ENCODE measurements at regions not wholly inside any gene's neighbourhood (a gene's known extent, or its start where the extent isn't known, plus 50 kb on each side); places are given as distances from the start of the nearest gene placed in this dataset.

GRCh38 chr13:74306496-74306895 is 172.3 kb upstream of the KLF12 start:
- no peak overlapping the region for H3K27ac ChIP-seq (ENCODE audit: low read length)
- no peaks in the 10 kb centered on the region for H3K4me1 ChIP-seq (ENCODE audit: control insufficient read depth, insufficient read depth, low read length)
- no peak overlapping the region for H3K4me3 ChIP-seq (ENCODE audit: low read depth in 2 of 2, low read length in 2 of 2)
- BruUV-seq (replicated peaks): no TSS peak
- in situ Hi-C loops (cut with HindIII; ENCODE audit: low pct_unique_long_range_greater_than_20kb, low sequenced_read_pairs): no loop called here
- DNase-seq (ENCODE audit: low read depth, low spot score) (no peak), ATAC-seq (no peak)
- TF ChIP-seq POLR2AphosphoS5 (IDR thresholded peaks at IDR 0.05; ENCODE audit: low read depth, low read length) (no peak), CTCF (IDR thresholded peaks at IDR 0.05) (no peak), TCF7L2 (IDR thresholded peaks at IDR 0.05; ENCODE audit: low read depth, low read length) (no peak), SIN3A (IDR thresholded peaks at IDR 0.05; ENCODE audit: borderline replicate concordance, insufficient read depth, low read depth, low read length) (no peak), REST (IDR thresholded peaks at IDR 0.05; ENCODE audit: insufficient read depth in 1 of 2, low read depth in 2 of 2, low read length in 1 of 2) (no peak)
- ChIA-PET POLR2A (no interaction called here), CTCF (no interaction called here)
- intact Hi-C loops (cut with micrococcal nuclease; ENCODE audit: unreplicated experiment): no loop called here
- no peaks in the 10 kb centered on the region for H3K9me3 ChIP-seq (ENCODE audit: control insufficient read depth, insufficient read depth, low read depth, low read length)
- no peaks in the 10 kb centered on the region for H3K27me3 ChIP-seq (ENCODE audit: control insufficient read depth, insufficient read depth, low read length)
- no peaks in the 10 kb centered on the region for H3K36me3 ChIP-seq (ENCODE audit: control insufficient read depth, insufficient read depth, low read length)

- ChIA-PET POLR2A (no interaction called here), CTCF (no interaction called here)
- no peak overlapping the region for H3K27ac ChIP-seq (ENCODE audit: low read length)
- intact Hi-C loops (cut with micrococcal nuclease; ENCODE audit: unreplicated experiment): no loop called here
- in situ Hi-C loops (cut with HindIII; ENCODE audit: low pct_unique_long_range_greater_than_20kb, low sequenced_read_pairs): no loop called here
- no peaks in the 10 kb centered on the region for H3K36me3 ChIP-seq (ENCODE audit: control insufficient read depth, insufficient read depth, low read length)
- TF ChIP-seq REST (IDR thresholded peaks at IDR 0.05; ENCODE audit: insufficient read depth in 1 of 2, low read depth in 2 of 2, low read length in 1 of 2): no peak
- no peak for TF ChIP-seq CTCF (IDR thresholded peaks at IDR 0.05)
- no peak for TF ChIP-seq SIN3A (IDR thresholded peaks at IDR 0.05; ENCODE audit: borderline replicate concordance, insufficient read depth, low read depth, low read length)
- TF ChIP-seq TCF7L2 (IDR thresholded peaks at IDR 0.05; ENCODE audit: low read depth, low read length): no peak
- no peak for TF ChIP-seq POLR2AphosphoS5 (IDR thresholded peaks at IDR 0.05; ENCODE audit: low read depth, low read length)
- no peak for DNase-seq (ENCODE audit: low read depth, low spot score)
- no peak for ATAC-seq
- no peaks in the 10 kb centered on the region for H3K9me3 ChIP-seq (ENCODE audit: control insufficient read depth, insufficient read depth, low read depth, low read length)
- H3K27me3 ChIP-seq (ENCODE audit: control insufficient read depth, insufficient read depth, low read length): no peaks in the 10 kb centered on the region
- no peaks in the 10 kb centered on the region for H3K4me1 ChIP-seq (ENCODE audit: control insufficient read depth, insufficient read depth, low read length)
- no peak overlapping the region for H3K4me3 ChIP-seq (ENCODE audit: low read depth in 2 of 2, low read length in 2 of 2)
- BruUV-seq (replicated peaks): no TSS peak
These were observed 171.7 kb upstream of the KLF12 start for GRCh38 chr13:74305876-74306275.

Measured in Panc1 (cell line).